ENCODE measurements at regions not wholly inside any gene's neighbourhood (a gene's known extent, or its start where the extent isn't known, plus 50 kb on each side); places are given as distances from the start of the nearest gene placed in this dataset.

GRCh38 chr4:102438396-102439235 is 62.5 kb upstream of the NFKB1 start:
- no TSS peak for BruUV-seq (replicated peaks)
- no peak overlapping the region for H3K9ac ChIP-seq (replicated peaks; ENCODE audit: extremely low read depth, insufficient read depth, low read length)
- no peak overlapping the region for H3K4me3 ChIP-seq (replicated peaks in 1 of 3; ENCODE audit: insufficient read depth in 1 of 3, low read depth in 1 of 3, low read length in 3 of 3)
- peak overlapping the region; percentile 54 for H2AFZ ChIP-seq (ENCODE audit: low read depth, low read length)
- ChIA-PET POLR2A (interaction anchor here (0.6 kb wide), 1 partner anchor 9 kb away, joined by 3 read pairs; no protein-coding TSS in a partner anchor), CTCF (interaction anchor here (1.0 kb wide), 1 partner anchor 8 kb away, joined by 4 read pairs; no protein-coding TSS in a partner anchor)
- H3K27me3 ChIP-seq (ENCODE audit: control insufficient read depth in 2 of 2, insufficient read depth in 2 of 2, low read length in 2 of 2): no peaks in the 10 kb centered on the region
- dilution Hi-C loops (cut with MboI; ENCODE audit: extremely low pct_ligation_motif_present, low sequenced_read_pairs) (no loop called here), intact Hi-C loops (cut with micrococcal nuclease) (loop anchor here (2.0 to 10.0 kb wide), 3 partner anchors 326 to 1264 kb away; partner anchors contain the start of genes CISD2 and MANBA)
- no peak for DNase-seq (ENCODE audit: low read depth, low spot score)
- H3K9me3 ChIP-seq (replicated peaks; ENCODE audit: control insufficient read depth, insufficient read depth, low read length): no peaks in the 10 kb centered on the region
- no peaks in the 10 kb centered on the region for H3K36me3 ChIP-seq (ENCODE audit: control insufficient read depth in 2 of 2, extremely low read depth in 1 of 2, insufficient read depth in 2 of 2, low read length in 2 of 2)
- FAIRE-seq: no peak
- H3K79me2 ChIP-seq (ENCODE audit: control insufficient read depth, insufficient read depth, low read length): no peaks in the 10 kb centered on the region
- H4K20me1 ChIP-seq (replicated peaks; ENCODE audit: control insufficient read depth, extremely low read depth, insufficient read depth, low read length): no peaks in the 10 kb centered on the region
- no peaks in the 10 kb centered on the region for H3K9me1 ChIP-seq (replicated peaks; ENCODE audit: control insufficient read depth, extremely low read depth, insufficient read depth, low read length)
- H3K4me1 ChIP-seq (ENCODE audit: control insufficient read depth, extremely low read depth, insufficient read depth, low read length): no peaks in the 10 kb centered on the region
- H3K4me2 ChIP-seq (ENCODE audit: insufficient read depth, low read length): no peak overlapping the region
- no peak overlapping the region for H3K27ac ChIP-seq (ENCODE audit: insufficient read depth, low read depth, low read length)
- TF ChIP-seq, protein P1, sequence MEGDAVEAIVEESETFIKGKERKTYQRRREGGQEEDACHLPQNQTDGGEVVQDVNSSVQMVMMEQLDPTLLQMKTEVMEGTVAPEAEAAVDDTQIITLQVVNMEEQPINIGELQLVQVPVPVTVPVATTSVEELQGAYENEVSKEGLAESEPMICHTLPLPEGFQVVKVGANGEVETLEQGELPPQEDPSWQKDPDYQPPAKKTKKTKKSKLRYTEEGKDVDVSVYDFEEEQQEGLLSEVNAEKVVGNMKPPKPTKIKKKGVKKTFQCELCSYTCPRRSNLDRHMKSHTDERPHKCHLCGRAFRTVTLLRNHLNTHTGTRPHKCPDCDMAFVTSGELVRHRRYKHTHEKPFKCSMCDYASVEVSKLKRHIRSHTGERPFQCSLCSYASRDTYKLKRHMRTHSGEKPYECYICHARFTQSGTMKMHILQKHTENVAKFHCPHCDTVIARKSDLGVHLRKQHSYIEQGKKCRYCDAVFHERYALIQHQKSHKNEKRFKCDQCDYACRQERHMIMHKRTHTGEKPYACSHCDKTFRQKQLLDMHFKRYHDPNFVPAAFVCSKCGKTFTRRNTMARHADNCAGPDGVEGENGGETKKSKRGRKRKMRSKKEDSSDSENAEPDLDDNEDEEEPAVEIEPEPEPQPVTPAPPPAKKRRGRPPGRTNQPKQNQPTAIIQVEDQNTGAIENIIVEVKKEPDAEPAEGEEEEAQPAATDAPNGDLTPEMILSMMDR (IDR thresholded peaks at IDR 0.05; ENCODE audit: extremely low read depth in 1 of 2, insufficient read depth in 1 of 2, low read depth in 1 of 2, low read length in 2 of 2): no peak
- TF ChIP-seq POLR2A (IDR thresholded peaks at IDR 0.05; ENCODE audit: low read depth, low read length) (no peak), FOS (IDR thresholded peaks at IDR 0.05; ENCODE audit: borderline replicate concordance, insufficient read depth, low read length) (no peak), JUN (IDR thresholded peaks at IDR 0.05; ENCODE audit: borderline replicate concordance, insufficient read depth, insufficient read length, low read depth) (no peak), POLR2AphosphoS5 (IDR thresholded peaks at IDR 0.05; ENCODE audit: insufficient read depth, low read depth, low read length) (no peak), EZH2 (IDR thresholded peaks at IDR 0.05; ENCODE audit: borderline replicate concordance, low read depth, low read length, severe bottlenecking) (no peak)
